Right lobe of liver (tissue), 4 donors: ENCODE measurements at regions not wholly inside any gene's neighbourhood (a gene's known extent, or its start where the extent isn't known, plus 50 kb on each side); places are given as distances from the start of the nearest gene placed in this dataset.

Experiments used
- CTCF ChIP-seq, 4 donors: fragments of 200-600 bp in 3 of 4; fragments of 450-650 bp in 1 of 4; IDR thresholded peaks; one replicate each; pipeline versions ENCODE4 v1.5.1 to v1.8.0; 2016 to 2022; ENCODE audit warnings: antibody characterized with exemption in 4 of 4, mild to moderate bottlenecking in 2 of 4
- POLR2A ChIP-seq: fragments of 450-650 bp; IDR thresholded peaks from one replicate; pipeline ENCODE4 v1.6.1; 2017; ENCODE audit warnings: antibody characterized with exemption, mild to moderate bottlenecking
- donor health status: DM: no; HTN: no; CAD: no.
- donor health status: DM: no; HTN: no; CAD: no.
- donor health status: DM: no; HTN: yes; CAD: no.

- TF ChIP-seq CTCF (IDR thresholded peaks at IDR 0.05): no peak
- TF ChIP-seq POLR2A: no peak
Observed at GRCh38 chr1:43056981-43057391, 98.3 kb upstream of the SLC2A1 start.
